GM21381 (cell line): ENCODE measurements at regions not wholly inside any gene's neighbourhood (a gene's known extent, or its start where the extent isn't known, plus 50 kb on each side); places are given as distances from the start of the nearest gene placed in this dataset.

Source experiments
- ATAC-seq: cut with Tn5 transposase; IDR thresholded peaks from one replicate; pipeline ENCODE4 v1.9.1; 2021; ENCODE audit warnings: mild to moderate bottlenecking, moderate library complexity; ENCODE audit not compliant: unreplicated experiment

DNA sequence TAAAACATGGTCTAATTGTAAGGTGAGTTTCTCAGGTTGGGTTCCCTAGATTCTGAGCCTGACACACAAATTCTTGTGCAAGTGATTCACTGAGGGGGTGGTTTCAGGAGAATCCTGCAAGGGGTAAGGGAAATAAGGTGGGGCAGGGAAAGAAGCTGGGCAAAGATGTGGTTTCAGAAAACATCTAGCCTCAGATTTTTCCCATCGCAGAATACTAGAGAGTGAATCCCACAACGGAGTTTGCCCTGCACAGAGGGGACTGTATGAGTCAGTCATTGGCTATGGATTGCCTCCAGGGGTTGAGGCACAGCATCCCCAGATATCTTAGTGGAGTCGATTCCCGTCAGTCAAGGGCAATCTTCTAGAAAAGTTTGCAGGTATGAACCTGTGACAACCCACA, 65.2 kb downstream of the PRL start:
- ATAC-seq = no peak

DNA sequence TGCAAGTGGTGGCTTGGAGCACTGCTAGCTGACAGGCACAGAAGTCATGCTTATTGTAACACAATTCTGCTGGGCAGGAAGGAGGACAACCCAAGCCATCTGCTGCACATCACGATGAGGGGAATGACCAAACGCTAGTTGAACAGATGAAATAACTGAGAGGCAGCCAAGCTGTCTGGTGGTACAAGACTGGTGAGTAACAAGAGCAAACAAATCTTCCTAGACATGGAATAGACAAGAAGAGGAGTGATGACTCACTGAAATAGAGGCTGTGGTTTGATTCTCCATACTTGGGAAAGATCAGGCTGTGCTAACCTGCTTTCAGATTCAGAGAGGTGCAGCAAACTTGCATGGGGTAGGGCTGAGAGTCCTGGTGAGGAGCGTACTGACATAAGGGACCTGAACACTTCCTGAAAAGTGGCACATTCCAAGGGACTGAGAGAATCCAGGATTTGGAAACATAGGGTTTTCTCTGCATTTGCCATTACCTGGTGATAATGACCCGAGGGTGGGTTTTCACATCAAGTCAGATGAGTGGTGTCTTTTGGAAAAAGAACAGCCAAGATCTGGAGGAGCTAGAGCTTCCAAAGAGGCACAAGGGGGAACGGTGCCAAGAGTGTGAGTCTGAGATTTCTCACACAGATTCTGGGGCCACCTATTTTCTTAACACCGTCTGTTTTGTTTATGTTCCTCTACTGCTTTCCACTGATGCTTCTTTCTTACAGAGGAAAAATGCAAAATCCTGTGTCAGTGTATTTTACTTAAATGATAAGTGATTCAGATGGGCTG, 60.0 kb downstream of the PRL start:
- no peak for ATAC-seq
